Panc1 (cell line): ENCODE measurements at regions not wholly inside any gene's neighbourhood (a gene's known extent, or its start where the extent isn't known, plus 50 kb on each side); places are given as distances from the start of the nearest gene placed in this dataset.

ENCODE experiments used
- ATAC-seq: fragments of 200-7000 bp; cut with Tn5 transposase; 2 replicates; pipeline ENCODE4 v1.9.1; 2020; ENCODE audit warnings: mild to moderate bottlenecking, moderate library complexity
- BruUV-seq: library from RNA; stranded (reverse); fragments of 400-500 nt; replicated peaks from 2 replicates; lab custom pipeline; 2021; lab: Mats Ljungman, UMichigan
- CTCF ChIA-PET: fragments of 300-600 bp; sonication (Branson Sonifier 250); formaldehyde crosslinking; loops from one replicate; lab custom pipeline; 2022; ENCODE audit warnings: antibody characterized with exemption; lab: Charles Lee
- POLR2A ChIA-PET: fragments of 300-600 bp; sonication (Branson Sonifier 250); formaldehyde crosslinking; loops from one replicate; lab custom pipeline; 2022; ENCODE audit warnings: antibody characterized with exemption; lab: Charles Lee
- DNase-seq: peaks from one replicate; pipeline ENCODE4 v3.0.0-alpha.2; 2010; ENCODE audit warnings: low read depth, low spot score
- H3K27ac ChIP-seq: 2 replicates; pipeline ENCODE4 v1.5.1; 2011; ENCODE audit warnings: mild to moderate bottlenecking, low read length, inconsistent platforms
- H3K27me3 ChIP-seq: fragments of 200-500 bp; sonication (Bioruptor generic); 2 replicates; pipeline ENCODE4 v1.6.0; 2014; ENCODE audit warnings: low read length, inconsistent platforms; ENCODE audit not compliant: control insufficient read depth, insufficient read depth
- H3K36me3 ChIP-seq: fragments of 200-500 bp; sonication (Bioruptor generic); 2 replicates; pipeline ENCODE4 v1.5.1; 2014; ENCODE audit warnings: inconsistent platforms, mild to moderate bottlenecking, low read length, moderate library complexity; ENCODE audit not compliant: control insufficient read depth, insufficient read depth
- H3K4me1 ChIP-seq: 2 replicates; pipeline ENCODE4 v1.5.1; 2011; ENCODE audit warnings: inconsistent platforms, mild to moderate bottlenecking, low read length, moderate library complexity; ENCODE audit not compliant: control insufficient read depth, insufficient read depth
- H3K4me3 ChIP-seq, 2 experiments: 2 replicates each; pipeline ENCODE4 v1.5.1; 2011 to 2012; ENCODE audit warnings: low read depth in 2 of 2, low read length in 2 of 2, mild to moderate bottlenecking in 2 of 2, inconsistent platforms in 1 of 2, moderate library complexity in 1 of 2
- H3K9me3 ChIP-seq: fragments of 200-500 bp; sonication (Bioruptor generic); 2 replicates; pipeline ENCODE4 v1.5.1; 2014; ENCODE audit warnings: low read depth, mild to moderate bottlenecking, inconsistent platforms, low read length, moderate library complexity; ENCODE audit not compliant: control insufficient read depth, insufficient read depth
- CTCF ChIP-seq: fragments of 450-650 bp; IDR thresholded peaks from 2 replicates; pipeline ENCODE4 v1.5.1; 2017; ENCODE audit warnings: mild to moderate bottlenecking
- POLR2AphosphoS5 ChIP-seq: IDR thresholded peaks from 2 replicates; pipeline ENCODE4 v1.6.1; 2012; ENCODE audit warnings: mild to moderate bottlenecking, low read depth, low read length, moderate library complexity
- REST ChIP-seq, 2 experiments: IDR thresholded peaks; 2 replicates each; pipeline ENCODE4 v1.6.1; 2011 to 2012; ENCODE audit warnings: low read depth in 2 of 2, control low read depth in 1 of 2, low read length in 1 of 2, mild to moderate bottlenecking in 1 of 2, moderate library complexity in 1 of 2; ENCODE audit not compliant: insufficient read depth in 1 of 2
- SIN3A ChIP-seq: IDR thresholded peaks from 2 replicates; pipeline ENCODE4 v1.6.1; 2012; ENCODE audit warnings: low read depth, mild to moderate bottlenecking, low read length, moderate library complexity, borderline replicate concordance; ENCODE audit not compliant: insufficient read depth
- TCF7L2 ChIP-seq: IDR thresholded peaks from 2 replicates; pipeline ENCODE4 v1.6.1; 2011; ENCODE audit warnings: mild to moderate bottlenecking, low read depth, low read length, inconsistent platforms
- in situ Hi-C: cut with HindIII; loops from 2 replicates; pipeline ENCODE4 v1.10.0; 2016; ENCODE audit warnings: low sequenced_read_pairs, low pct_unique_long_range_greater_than_20kb
- intact Hi-C: fragments of 100-400 bp; cut with micrococcal nuclease; formaldehyde crosslinking; loops from one replicate; pipeline ENCODE4 v1.10.0; 2022; ENCODE audit not compliant: unreplicated experiment

- Histone ChIP-seq H3K9me3 (no peaks in the 10 kb centered on the region), H3K27me3 (no peaks in the 10 kb centered on the region), H3K4me3 (no peak overlapping the region), H3K4me1 (no peaks in the 10 kb centered on the region), H3K27ac (no peak overlapping the region), H3K36me3 (no peaks in the 10 kb centered on the region)
- in situ Hi-C loops (no loop called here), intact Hi-C loops (no loop called here)
- CTCF ChIA-PET, result no interaction called here
- TF ChIP-seq POLR2AphosphoS5 (no peak), TCF7L2 (no peak), REST (IDR thresholded peaks at IDR 0.05; ENCODE audit: insufficient read depth in 1 of 2, low read depth in 2 of 2, low read length in 1 of 2) (no peak), SIN3A (no peak), CTCF (no peak)
- no TSS peak for BruUV-seq
- DNase-seq (no peak), ATAC-seq (no peak)
- POLR2A ChIA-PET, result no interaction called here
These were observed 239.0 kb downstream of the SLITRK2 start for GRCh38 chrX:146056511-146057081.

GRCh38 chrX:146064156-146064555 is 246.5 kb downstream of the SLITRK2 start:
- in situ Hi-C loops, result no loop called here
- H3K4me3 ChIP-seq, result no peak overlapping the region
- H3K27me3 ChIP-seq, result no peaks in the 10 kb centered on the region
- intact Hi-C loops, result no loop called here
- ChIA-PET POLR2A (no interaction called here), CTCF (no interaction called here)
- TF ChIP-seq CTCF (no peak), TCF7L2 (no peak), POLR2AphosphoS5 (no peak), REST (IDR thresholded peaks at IDR 0.05; ENCODE audit: insufficient read depth in 1 of 2, low read depth in 2 of 2, low read length in 1 of 2) (no peak), SIN3A (no peak)
- ATAC-seq, result no peak
- no TSS peak for BruUV-seq
- no peaks in the 10 kb centered on the region for H3K36me3 ChIP-seq
- no peaks in the 10 kb centered on the region for H3K4me1 ChIP-seq
- H3K9me3 ChIP-seq, result no peaks in the 10 kb centered on the region
- H3K27ac ChIP-seq, result no peak overlapping the region
- DNase-seq, result no peak
